ENCODE measurements at regions not wholly inside any gene's neighbourhood (a gene's known extent, or its start where the extent isn't known, plus 50 kb on each side); places are given as distances from the start of the nearest gene placed in this dataset.

GRCh38 chr2:236871500-236872001 lies 214.1 kb upstream of the COPS8 start:
- H3K27me3 ChIP-seq = peaks cover 3 to 30% of the 10 kb centered on the region in 2 donors
- H3K36me3 ChIP-seq = no peaks in the 10 kb centered on the region
- H3K4me3 ChIP-seq = no peak overlapping the region
- intact Hi-C loops (cut with DNase I) = no loop called here
- peaks cover 0 to 45% of the 10 kb centered on the region in 2 donors for H3K4me1 ChIP-seq
- H3K9me3 ChIP-seq = no peaks in the 10 kb centered on the region
- H3K27ac ChIP-seq = peak overlapping the region in 1 of 2 donors; percentile 96
- no peak for TF ChIP-seq CTCF (IDR thresholded peaks at IDR 0.05)
- DNase-seq = peak in 1 of 4 donors; percentile 80
- ATAC-seq = peak; percentile 83

GRCh38 chr2:236872015-236872414 lies 213.7 kb upstream of the COPS8 start:
- Histone ChIP-seq H3K4me3 (no peak overlapping the region), H3K27me3 (peaks cover 3 to 30% of the 10 kb centered on the region in 2 donors), H3K9me3 (no peaks in the 10 kb centered on the region), H3K27ac (peak overlapping the region in 1 of 2 donors; percentile 96), H3K36me3 (no peaks in the 10 kb centered on the region), H3K4me1 (peaks cover 0 to 40% of the 10 kb centered on the region in 2 donors)
- intact Hi-C loops (cut with DNase I) = no loop called here
- ATAC-seq (no peak), DNase-seq (no peak)
- no peak for TF ChIP-seq CTCF (IDR thresholded peaks at IDR 0.05)

- DNase-seq (no peak), ATAC-seq (no peak)
- H3K27ac ChIP-seq = peak overlapping the region in 1 of 2 donors; percentile 96
- H3K4me3 ChIP-seq = no peak overlapping the region
- H3K9me3 ChIP-seq = no peaks in the 10 kb centered on the region
- H3K4me1 ChIP-seq = peaks cover 0 to 40% of the 10 kb centered on the region in 2 donors
- H3K27me3 ChIP-seq = peaks cover 3 to 30% of the 10 kb centered on the region in 2 donors
- intact Hi-C loops (cut with DNase I) = no loop called here
- no peaks in the 10 kb centered on the region for H3K36me3 ChIP-seq
- TF ChIP-seq CTCF (IDR thresholded peaks at IDR 0.05) = no peak
Observed at GRCh38 chr2:236872981-236873380, 212.7 kb upstream of the COPS8 start.

GRCh38 chr2:236873636-236874035 lies 212.1 kb upstream of the COPS8 start:
- no peaks in the 10 kb centered on the region for H3K36me3 ChIP-seq
- H3K27ac ChIP-seq = no peak overlapping the region
- H3K4me1 ChIP-seq = peaks cover 0 to 40% of the 10 kb centered on the region in 2 donors
- DNase-seq (no peak), ATAC-seq (no peak)
- H3K4me3 ChIP-seq = no peak overlapping the region
- intact Hi-C loops (cut with DNase I) = no loop called here
- peaks cover 3 to 33% of the 10 kb centered on the region in 2 donors for H3K27me3 ChIP-seq
- H3K9me3 ChIP-seq = no peaks in the 10 kb centered on the region
- no peak for TF ChIP-seq CTCF (IDR thresholded peaks at IDR 0.05)

DNA sequence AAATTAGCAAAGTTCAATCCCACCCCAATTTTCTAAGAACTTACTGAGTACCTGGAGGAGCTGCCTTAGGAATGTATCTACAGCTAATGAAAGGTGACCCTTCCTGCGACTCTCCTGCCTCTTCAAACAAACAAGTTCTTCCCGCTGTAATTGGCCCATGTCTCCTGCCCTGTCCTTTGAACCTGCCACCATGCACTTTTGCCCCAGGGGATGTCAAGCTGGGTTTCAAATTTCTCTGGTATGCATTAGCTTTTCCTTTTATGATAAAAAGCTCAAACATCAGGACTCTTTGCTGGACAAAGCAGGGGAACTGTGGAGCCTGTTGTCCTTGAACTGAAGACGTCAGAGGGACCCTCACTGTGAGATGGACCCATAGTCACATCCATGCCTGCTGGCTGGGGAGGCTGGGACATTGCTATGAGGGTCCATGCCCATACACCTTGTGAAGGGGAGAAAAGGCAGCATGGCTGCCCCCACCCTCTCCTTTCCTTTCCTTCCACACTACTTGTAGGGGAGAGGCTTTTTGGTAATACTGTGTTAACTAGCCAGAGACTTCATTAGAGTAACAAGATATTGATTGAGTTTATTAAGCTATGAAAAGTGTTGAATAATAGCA lies 210.7 kb upstream of the COPS8 start:
- H3K27ac ChIP-seq = no peak overlapping the region
- H3K9me3 ChIP-seq = no peaks in the 10 kb centered on the region
- intact Hi-C loops (cut with DNase I) = no loop called here
- TF ChIP-seq CTCF (IDR thresholded peaks at IDR 0.05) = no peak
- DNase-seq = no peak
- no peak overlapping the region for H3K4me3 ChIP-seq
- ATAC-seq = no peak
- peaks cover 3 to 38% of the 10 kb centered on the region in 2 donors for H3K27me3 ChIP-seq
- no peaks in the 10 kb centered on the region for H3K36me3 ChIP-seq
- H3K4me1 ChIP-seq = peaks cover 0 to 32% of the 10 kb centered on the region in 2 donors

Data from left lung (tissue), 4 donors.